ENCODE measurements at regions not wholly inside any gene's neighbourhood (a gene's known extent, or its start where the extent isn't known, plus 50 kb on each side); places are given as distances from the start of the nearest gene placed in this dataset.

DNA sequence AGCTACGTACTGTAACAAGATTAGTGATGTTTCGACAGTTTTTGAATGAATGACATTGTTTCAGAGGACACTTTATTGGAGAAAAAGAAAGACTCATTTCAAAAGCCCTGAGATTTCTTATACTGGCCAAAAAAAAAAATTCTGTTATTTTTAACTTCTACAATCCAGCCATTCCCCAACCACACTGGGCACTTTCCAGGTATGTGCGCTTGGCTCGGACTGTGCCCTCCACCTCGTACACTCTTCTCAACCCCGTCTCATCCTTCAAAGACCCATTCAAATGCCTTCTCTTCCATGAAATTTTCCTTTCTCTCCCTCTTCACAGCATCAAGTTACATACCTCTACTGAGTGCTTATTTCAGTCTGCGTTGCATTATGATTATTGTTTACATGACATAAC, 328.5 kb upstream of the SOX2 start:
- H3K36me3 ChIP-seq (replicated peaks in 1 of 2), result no peaks in the 10 kb centered on the region
- no peak for DNase-seq
- no peak for TF ChIP-seq POLR2A (IDR thresholded peaks at IDR 0.05)
- no peak for TF ChIP-seq CTCF (IDR thresholded peaks at IDR 0.05)
- H3K9me3 ChIP-seq (replicated peaks in 1 of 3), result no peaks in the 10 kb centered on the region
- no peak overlapping the region for H3K4me3 ChIP-seq
- H3K27ac ChIP-seq, result no peak overlapping the region
- no peaks in the 10 kb centered on the region for H3K4me1 ChIP-seq (replicated peaks in 1 of 2)
- no peaks in the 10 kb centered on the region for H3K27me3 ChIP-seq
- intact Hi-C loops (cut with DNase I), result no loop called here
- 88 to 96% (median 90%) methylated on average over 7 of the region's 7 CpGs for WGBS, 4 donors

GRCh38 chr3:181382656-181383055, 329.1 kb upstream of the SOX2 start:
- Histone ChIP-seq H3K4me3 (no peak overlapping the region), H3K36me3 (replicated peaks in 1 of 2) (no peaks in the 10 kb centered on the region), H3K9me3 (replicated peaks in 1 of 3) (no peaks in the 10 kb centered on the region), H3K27me3 (no peaks in the 10 kb centered on the region), H3K27ac (no peak overlapping the region), H3K4me1 (replicated peaks in 1 of 2) (no peaks in the 10 kb centered on the region)
- intact Hi-C loops (cut with DNase I), result no loop called here
- DNase-seq, result no peak
- WGBS, 4 donors, result 71 to 82% (median 79%) methylated on average over 2 to 3 of the region's 3 CpGs
- TF ChIP-seq POLR2A (IDR thresholded peaks at IDR 0.05) (no peak), CTCF (IDR thresholded peaks at IDR 0.05) (no peak)

DNA sequence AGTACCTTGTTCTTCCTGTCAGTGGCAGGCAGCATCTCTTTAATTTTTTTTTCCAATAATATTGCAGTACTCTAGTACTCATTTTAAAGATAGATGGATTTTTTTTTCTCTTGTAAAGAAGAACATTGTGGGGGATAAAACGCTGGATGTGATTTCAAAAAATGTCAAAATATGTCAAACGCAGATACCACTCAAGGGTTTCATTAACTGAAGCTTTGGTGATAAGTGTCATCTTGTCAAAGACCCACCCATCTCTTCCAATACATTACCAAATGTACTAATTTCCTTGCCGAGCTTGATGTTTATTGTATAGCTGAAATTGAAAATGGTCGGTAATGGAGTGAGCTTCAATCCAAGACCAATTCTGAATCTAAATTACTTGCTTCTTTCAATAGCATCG, 332.4 kb upstream of the SOX2 start:
- no peaks in the 10 kb centered on the region for H3K36me3 ChIP-seq (replicated peaks in 1 of 2)
- H3K9me3 ChIP-seq (replicated peaks in 1 of 3), result no peaks in the 10 kb centered on the region
- no peak for DNase-seq
- 69 to 86% (median 81%) methylated on average over 5 of the region's 5 CpGs for WGBS, 4 donors
- no peak overlapping the region for H3K27ac ChIP-seq
- no peaks in the 10 kb centered on the region for H3K4me1 ChIP-seq (replicated peaks in 1 of 2)
- intact Hi-C loops (cut with DNase I), result no loop called here
- TF ChIP-seq CTCF (IDR thresholded peaks at IDR 0.05) (no peak), POLR2A (IDR thresholded peaks at IDR 0.05) (no peak)
- H3K4me3 ChIP-seq, result no peak overlapping the region
- H3K27me3 ChIP-seq, result no peaks in the 10 kb centered on the region

GRCh38 chr3:181369637-181370036, 342.1 kb upstream of the SOX2 start:
- whole genome bisulfite sequencing, 4 donors, result 45 to 59% (median 51%) methylated on average over 3 of the region's 3 CpGs
- intact Hi-C loops (cut with DNase I), result no loop called here
- no peaks in the 10 kb centered on the region for H3K9me3 ChIP-seq (replicated peaks in 1 of 3)
- no peak overlapping the region for H3K4me3 ChIP-seq
- H3K27ac ChIP-seq, result no peak overlapping the region
- H3K27me3 ChIP-seq, result no peaks in the 10 kb centered on the region
- no peak for TF ChIP-seq CTCF (IDR thresholded peaks at IDR 0.05)
- TF ChIP-seq POLR2A (IDR thresholded peaks at IDR 0.05), result no peak
- H3K4me1 ChIP-seq (replicated peaks in 1 of 2), result no peaks in the 10 kb centered on the region
- DNase-seq, result no peak
- H3K36me3 ChIP-seq (replicated peaks in 1 of 2), result no peaks in the 10 kb centered on the region

Data from adrenal gland (tissue), 9 donors.